ENCODE measurements at regions not wholly inside any gene's neighbourhood (a gene's known extent, or its start where the extent isn't known, plus 50 kb on each side); places are given as distances from the start of the nearest gene placed in this dataset.

- H3K36me3 ChIP-seq (ENCODE audit: control insufficient read depth, insufficient read depth, low read length): no peaks in the 10 kb centered on the region
- TF ChIP-seq ILF3 (IDR thresholded peaks at IDR 0.05; ENCODE audit: borderline replicate concordance): no peak
- TF ChIP-seq MEF2A (IDR thresholded peaks at IDR 0.05; ENCODE audit: control insufficient read depth, low read depth, low read length): no peak
- TF ChIP-seq PREB (CRISPR knock-in tag; IDR thresholded peaks at IDR 0.05): no peak
- no peak for TF ChIP-seq ZBTB5 (IDR thresholded peaks at IDR 0.05)
- no peak for ATAC-seq
- DNase-seq (ENCODE audit: extremely low read depth in 1 of 4, low spot score in 3 of 4): no peak
- in situ Hi-C loops (cut with MboI): no loop called here
- WGBS (ENCODE audit: insufficient coverage, low coverage, missing lambda C conversion rate): 0% methylated on average over 3 of the region's 3 CpGs
- no peaks in the 10 kb centered on the region for H3K4me1 ChIP-seq (replicated peaks in 1 of 2; ENCODE audit: control insufficient read depth in 2 of 2, insufficient read depth in 2 of 2, low read length in 2 of 2)
- no peak overlapping the region for H2AFZ ChIP-seq (ENCODE audit: low read depth, low read length)
- CTCF ChIA-PET (ENCODE audit: low intra/inter-chr PET ratio): no interaction called here
- no peaks in the 10 kb centered on the region for H3K79me2 ChIP-seq (ENCODE audit: control insufficient read depth, insufficient read depth, low read length)
- no TSS peak for BruUV-seq (replicated peaks)
- intact Hi-C loops (cut with micrococcal nuclease): no loop called here
- H3K27ac ChIP-seq (ENCODE audit: extremely low read depth, low read depth, low read length): no peak overlapping the region
- H3K4me2 ChIP-seq (ENCODE audit: insufficient read depth, low read length): no peak overlapping the region
- H3K9me1 ChIP-seq (ENCODE audit: control insufficient read depth, insufficient read depth, low read length): no peaks in the 10 kb centered on the region
- H3K9me3 ChIP-seq (replicated peaks; ENCODE audit: control insufficient read depth, insufficient read depth, low read depth, low read length): no peaks in the 10 kb centered on the region
- no peak for FAIRE-seq
- no peak overlapping the region for H3K4me3 ChIP-seq
- POLR2A ChIA-PET: no interaction called here
- no peak overlapping the region for H3K9ac ChIP-seq (ENCODE audit: insufficient read depth in 1 of 2, low read depth in 2 of 2, low read length in 2 of 2)
- no peaks in the 10 kb centered on the region for H4K20me1 ChIP-seq (replicated peaks; ENCODE audit: control insufficient read depth, insufficient read depth, low read length)
- no peaks in the 10 kb centered on the region for H3K27me3 ChIP-seq (ENCODE audit: control insufficient read depth in 2 of 2, insufficient read depth in 2 of 2, low read length in 2 of 2)
These were observed 252.2 kb upstream of the HSF2 start for GRCh38 chr6:122147291-122147690.

Measured in K562 (cell line).